ENCODE measurements at regions not wholly inside any gene's neighbourhood (a gene's known extent, or its start where the extent isn't known, plus 50 kb on each side); places are given as distances from the start of the nearest gene placed in this dataset.

- Histone ChIP-seq H3K9ac (replicated peaks; ENCODE audit: extremely low read depth, insufficient read depth, low read length) (no peak overlapping the region), H3K79me2 (ENCODE audit: control insufficient read depth, insufficient read depth, low read length) (no peaks in the 10 kb centered on the region), H3K27ac (ENCODE audit: insufficient read depth, low read depth, low read length) (no peak overlapping the region), H3K27me3 (ENCODE audit: control insufficient read depth in 2 of 2, insufficient read depth in 2 of 2, low read length in 2 of 2) (peaks cover 0 to 2% of the 10 kb centered on the region in 2 experiments), H4K20me1 (replicated peaks; ENCODE audit: control insufficient read depth, extremely low read depth, insufficient read depth, low read length) (no peaks in the 10 kb centered on the region), H3K4me3 (replicated peaks in 1 of 3; ENCODE audit: insufficient read depth in 1 of 3, low read depth in 1 of 3, low read length in 3 of 3) (no peak overlapping the region), H3K36me3 (ENCODE audit: control insufficient read depth in 2 of 2, extremely low read depth in 1 of 2, insufficient read depth in 2 of 2, low read length in 2 of 2) (no peaks in the 10 kb centered on the region), H3K9me3 (replicated peaks; ENCODE audit: control insufficient read depth, insufficient read depth, low read length) (no peaks in the 10 kb centered on the region), H3K4me1 (ENCODE audit: control insufficient read depth, extremely low read depth, insufficient read depth, low read length) (no peaks in the 10 kb centered on the region), H2AFZ (ENCODE audit: low read depth, low read length) (no peak overlapping the region), H3K9me1 (replicated peaks; ENCODE audit: control insufficient read depth, extremely low read depth, insufficient read depth, low read length) (no peaks in the 10 kb centered on the region), H3K4me2 (ENCODE audit: insufficient read depth, low read length) (no peak overlapping the region)
- DNase-seq (ENCODE audit: low read depth, low spot score) (no peak), FAIRE-seq (no peak)
- intact Hi-C loops (cut with micrococcal nuclease) (no loop called here), dilution Hi-C loops (cut with MboI; ENCODE audit: extremely low pct_ligation_motif_present, low sequenced_read_pairs) (no loop called here)
- ChIA-PET POLR2A (no interaction called here), CTCF (interaction anchor here (1.0 kb wide), 1 partner anchor 10 kb away, joined by 3 read pairs; no protein-coding TSS in a partner anchor)
- TF ChIP-seq MAX (IDR thresholded peaks at IDR 0.05; ENCODE audit: insufficient read depth, insufficient read length), result no peak
- no peak for TF ChIP-seq POLR2AphosphoS5 (IDR thresholded peaks at IDR 0.05; ENCODE audit: insufficient read depth, low read depth, low read length)
- no peak for TF ChIP-seq GATA2 (IDR thresholded peaks at IDR 0.05; ENCODE audit: insufficient read depth, insufficient read length, low read depth, low read length)
- no peak for TF ChIP-seq MYC (IDR thresholded peaks at IDR 0.05; ENCODE audit: low read depth, low read length)
- no peak for TF ChIP-seq EZH2 (IDR thresholded peaks at IDR 0.05; ENCODE audit: borderline replicate concordance, low read depth, low read length, severe bottlenecking)
- TF ChIP-seq POLR2A (IDR thresholded peaks at IDR 0.05; ENCODE audit: low read depth, low read length), result no peak
- no peak for TF ChIP-seq CTCF (IDR thresholded peaks at IDR 0.05; ENCODE audit: extremely low read depth in 1 of 2, insufficient read depth in 1 of 2, low read depth in 1 of 2, low read length in 2 of 2)
- no peak for TF ChIP-seq FOS (IDR thresholded peaks at IDR 0.05; ENCODE audit: borderline replicate concordance, insufficient read depth, low read length)
- no peak for TF ChIP-seq JUN (IDR thresholded peaks at IDR 0.05; ENCODE audit: borderline replicate concordance, insufficient read depth, insufficient read length, low read depth)
- BruUV-seq (replicated peaks), result no TSS peak
Observed at GRCh38 chr5:14977058-14977685, 105.6 kb upstream of the ANKH start.

Measured in endothelial cell of umbilical vein (primary cell).